ENCODE measurements at regions not wholly inside any gene's neighbourhood (a gene's known extent, or its start where the extent isn't known, plus 50 kb on each side); places are given as distances from the start of the nearest gene placed in this dataset.

- Histone ChIP-seq H3K27me3 (ENCODE audit: insufficient read depth, low read length) (peaks cover 2% of the 10 kb centered on the region), H4K20me1 (ENCODE audit: insufficient read depth, low read length) (no peaks in the 10 kb centered on the region), H3K4me1 (ENCODE audit: insufficient read depth, low read length) (no peaks in the 10 kb centered on the region), H3K4me2 (ENCODE audit: low read length) (no peak overlapping the region), H3K9me3 (ENCODE audit: insufficient read depth, low read depth, low read length) (no peaks in the 10 kb centered on the region), H3K27ac (ENCODE audit: low read depth, low read length) (no peak overlapping the region), H3K79me2 (ENCODE audit: insufficient read depth, low read length) (no peaks in the 10 kb centered on the region), H3K9ac (ENCODE audit: low read length) (no peak overlapping the region), H3K4me3 (ENCODE audit: insufficient read depth, low read depth, low read length) (no peak overlapping the region), H2AFZ (ENCODE audit: low read depth, low read length) (no peak overlapping the region), H3K36me3 (ENCODE audit: insufficient read depth, low read length) (no peaks in the 10 kb centered on the region)
- H3K36me3 Mint-ChIP-seq (ENCODE audit: low read depth, unreplicated experiment) = no peaks in the 10 kb centered on the region
- peaks cover 14% of the 10 kb centered on the region for H3K27me3 Mint-ChIP-seq (ENCODE audit: low read depth, unreplicated experiment)
- no peak for DNase-seq (ENCODE audit: low read depth)
- no peak for FAIRE-seq
- TF ChIP-seq EZH2 (IDR thresholded peaks at IDR 0.05; ENCODE audit: insufficient read depth, low read length) = no peak
- TF ChIP-seq, protein P1, sequence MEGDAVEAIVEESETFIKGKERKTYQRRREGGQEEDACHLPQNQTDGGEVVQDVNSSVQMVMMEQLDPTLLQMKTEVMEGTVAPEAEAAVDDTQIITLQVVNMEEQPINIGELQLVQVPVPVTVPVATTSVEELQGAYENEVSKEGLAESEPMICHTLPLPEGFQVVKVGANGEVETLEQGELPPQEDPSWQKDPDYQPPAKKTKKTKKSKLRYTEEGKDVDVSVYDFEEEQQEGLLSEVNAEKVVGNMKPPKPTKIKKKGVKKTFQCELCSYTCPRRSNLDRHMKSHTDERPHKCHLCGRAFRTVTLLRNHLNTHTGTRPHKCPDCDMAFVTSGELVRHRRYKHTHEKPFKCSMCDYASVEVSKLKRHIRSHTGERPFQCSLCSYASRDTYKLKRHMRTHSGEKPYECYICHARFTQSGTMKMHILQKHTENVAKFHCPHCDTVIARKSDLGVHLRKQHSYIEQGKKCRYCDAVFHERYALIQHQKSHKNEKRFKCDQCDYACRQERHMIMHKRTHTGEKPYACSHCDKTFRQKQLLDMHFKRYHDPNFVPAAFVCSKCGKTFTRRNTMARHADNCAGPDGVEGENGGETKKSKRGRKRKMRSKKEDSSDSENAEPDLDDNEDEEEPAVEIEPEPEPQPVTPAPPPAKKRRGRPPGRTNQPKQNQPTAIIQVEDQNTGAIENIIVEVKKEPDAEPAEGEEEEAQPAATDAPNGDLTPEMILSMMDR (IDR thresholded peaks at IDR 0.05; ENCODE audit: insufficient read depth, low read depth, low read length) = no peak
- no peak overlapping the region for H3K4me3 Mint-ChIP-seq (ENCODE audit: unreplicated experiment)
- no peaks in the 10 kb centered on the region for H3K9me3 Mint-ChIP-seq (ENCODE audit: unreplicated experiment)
- H3K4me1 Mint-ChIP-seq (ENCODE audit: low read depth, unreplicated experiment) = no peaks in the 10 kb centered on the region
- no peak overlapping the region for H3K27ac Mint-ChIP-seq (ENCODE audit: unreplicated experiment)
These were observed 686.7 kb downstream of the METTL4 start for GRCh38 chr18:1884623-1885022.

- H3K4me1 Mint-ChIP-seq (ENCODE audit: low read depth, unreplicated experiment) = no peaks in the 10 kb centered on the region
- Histone ChIP-seq H3K79me2 (ENCODE audit: insufficient read depth, low read length) (no peaks in the 10 kb centered on the region), H3K4me3 (ENCODE audit: insufficient read depth, low read depth, low read length) (no peak overlapping the region), H3K27ac (ENCODE audit: low read depth, low read length) (no peak overlapping the region), H4K20me1 (ENCODE audit: insufficient read depth, low read length) (no peaks in the 10 kb centered on the region), H2AFZ (ENCODE audit: low read depth, low read length) (no peak overlapping the region), H3K27me3 (ENCODE audit: insufficient read depth, low read length) (no peaks in the 10 kb centered on the region), H3K9me3 (ENCODE audit: insufficient read depth, low read depth, low read length) (no peaks in the 10 kb centered on the region), H3K4me2 (ENCODE audit: low read length) (no peak overlapping the region), H3K4me1 (ENCODE audit: insufficient read depth, low read length) (no peaks in the 10 kb centered on the region), H3K9ac (ENCODE audit: low read length) (no peak overlapping the region), H3K36me3 (ENCODE audit: insufficient read depth, low read length) (no peaks in the 10 kb centered on the region)
- no peak for FAIRE-seq
- no peak overlapping the region for H3K4me3 Mint-ChIP-seq (ENCODE audit: unreplicated experiment)
- H3K27ac Mint-ChIP-seq (ENCODE audit: unreplicated experiment) = no peak overlapping the region
- no peaks in the 10 kb centered on the region for H3K36me3 Mint-ChIP-seq (ENCODE audit: low read depth, unreplicated experiment)
- no peak for TF ChIP-seq EZH2 (IDR thresholded peaks at IDR 0.05; ENCODE audit: insufficient read depth, low read length)
- TF ChIP-seq, protein P1 (IDR thresholded peaks at IDR 0.05; ENCODE audit: insufficient read depth, low read depth, low read length) = no peak
- H3K27me3 Mint-ChIP-seq (ENCODE audit: low read depth, unreplicated experiment) = peaks cover 13% of the 10 kb centered on the region
- no peaks in the 10 kb centered on the region for H3K9me3 Mint-ChIP-seq (ENCODE audit: unreplicated experiment)
- DNase-seq (ENCODE audit: low read depth) = no peak
These were observed 679.7 kb downstream of the METTL4 start for GRCh38 chr18:1891641-1892040.

DNA sequence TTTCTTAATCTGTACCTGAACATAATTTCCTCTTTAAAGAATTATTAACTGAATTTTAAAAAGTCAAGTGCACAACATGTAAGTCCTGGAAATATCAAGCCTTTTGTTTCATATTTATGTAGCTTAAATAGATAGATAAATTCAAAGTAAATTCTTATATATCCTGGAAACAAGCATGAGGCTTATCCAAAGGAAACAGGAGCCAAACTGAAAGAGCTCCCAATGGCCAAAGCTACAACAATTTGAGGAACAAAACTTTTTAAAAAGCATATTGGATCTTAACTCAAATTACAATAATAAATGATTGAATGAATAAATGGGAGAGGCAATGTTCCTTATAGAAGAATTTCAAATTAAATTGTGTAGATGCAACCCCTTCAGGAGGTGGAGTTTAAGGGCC lies 679.1 kb downstream of the METTL4 start:
- no peak overlapping the region for H3K4me3 Mint-ChIP-seq (ENCODE audit: unreplicated experiment)

More for the DNA sequence above, 679.1 kb downstream of the METTL4 start:
- H3K27me3 ChIP-seq (ENCODE audit: insufficient read depth, low read length) = no peaks in the 10 kb centered on the region
- no peaks in the 10 kb centered on the region for H3K9me3 Mint-ChIP-seq (ENCODE audit: unreplicated experiment)
- H3K36me3 ChIP-seq (ENCODE audit: insufficient read depth, low read length) = no peaks in the 10 kb centered on the region
- no peak for DNase-seq (ENCODE audit: low read depth)
- TF ChIP-seq, protein P1 (IDR thresholded peaks at IDR 0.05; ENCODE audit: insufficient read depth, low read depth, low read length) = no peak
- no peak for TF ChIP-seq EZH2 (IDR thresholded peaks at IDR 0.05; ENCODE audit: insufficient read depth, low read length)
- H3K36me3 Mint-ChIP-seq (ENCODE audit: low read depth, unreplicated experiment) = no peaks in the 10 kb centered on the region
- H3K4me3 ChIP-seq (ENCODE audit: insufficient read depth, low read depth, low read length) = no peak overlapping the region
- H3K4me2 ChIP-seq (ENCODE audit: low read length) = no peak overlapping the region
- no peak overlapping the region for H2AFZ ChIP-seq (ENCODE audit: low read depth, low read length)
- no peak overlapping the region for H3K27ac Mint-ChIP-seq (ENCODE audit: unreplicated experiment)
- H3K27ac ChIP-seq (ENCODE audit: low read depth, low read length) = no peak overlapping the region
- H3K79me2 ChIP-seq (ENCODE audit: insufficient read depth, low read length) = no peaks in the 10 kb centered on the region
- no peak for FAIRE-seq
- peaks cover 13% of the 10 kb centered on the region for H3K27me3 Mint-ChIP-seq (ENCODE audit: low read depth, unreplicated experiment)
- H3K9me3 ChIP-seq (ENCODE audit: insufficient read depth, low read depth, low read length) = no peaks in the 10 kb centered on the region
- no peaks in the 10 kb centered on the region for H4K20me1 ChIP-seq (ENCODE audit: insufficient read depth, low read length)
- no peak overlapping the region for H3K9ac ChIP-seq (ENCODE audit: low read length)
- no peaks in the 10 kb centered on the region for H3K4me1 ChIP-seq (ENCODE audit: insufficient read depth, low read length)
- H3K4me1 Mint-ChIP-seq (ENCODE audit: low read depth, unreplicated experiment) = no peaks in the 10 kb centered on the region

Measured in astrocyte (in vitro differentiated cells and primary cell).